ENCODE measurements at regions not wholly inside any gene's neighbourhood (a gene's known extent, or its start where the extent isn't known, plus 50 kb on each side); places are given as distances from the start of the nearest gene placed in this dataset.
"Not testable (repeated sequence)": the region's sequence is repeated elsewhere in the genome, so short reads cannot be mapped to it uniquely, and the experiment has no call there.

DNA sequence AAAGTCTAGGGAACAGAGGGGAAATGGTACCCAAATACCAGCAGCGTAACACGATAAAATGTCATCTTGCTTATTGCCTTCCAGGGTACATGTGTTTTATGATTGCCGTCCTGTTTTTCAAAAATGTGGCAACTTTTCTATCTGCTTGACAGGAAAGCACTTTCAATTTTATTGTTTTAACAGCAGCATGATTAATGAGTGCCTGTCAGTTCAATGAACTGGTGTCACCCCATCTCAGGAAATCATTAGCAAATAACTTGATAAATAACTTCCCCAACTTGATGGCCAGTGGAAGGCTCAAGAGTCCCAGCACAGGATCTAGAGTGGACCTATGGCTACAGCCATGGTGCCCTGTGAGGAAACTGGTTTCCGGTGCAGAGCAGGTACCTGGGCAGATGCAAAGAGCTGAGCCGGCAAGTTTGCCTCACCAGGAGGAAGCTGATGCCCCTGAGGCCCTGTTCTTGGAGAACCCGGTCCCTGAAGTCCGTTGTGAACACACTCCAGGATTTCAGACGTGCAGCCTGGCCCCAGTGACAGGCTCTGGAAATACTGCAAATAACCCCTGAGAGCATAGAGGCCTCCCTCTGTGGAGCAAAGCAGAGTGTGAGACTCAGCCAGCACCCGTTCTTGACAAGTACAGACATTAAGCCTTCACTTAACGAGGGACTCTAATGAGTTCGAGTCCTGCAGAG, 173.5 kb upstream of the SFSWAP start:
- Mint-ChIP-seq H3K27ac (no peak overlapping the region), H3K4me3 (no peak overlapping the region), H3K9me3 (peaks cover 3% of the 10 kb centered on the region), H3K36me3 (no peaks in the 10 kb centered on the region), H3K27me3 (no peaks in the 10 kb centered on the region), H3K4me1 (ENCODE audit: low read depth) (peaks cover 42% of the 10 kb centered on the region)
- intact Hi-C loops (cut with micrococcal nuclease): loop anchor here (2.0 kb wide), 1 partner anchor 69 kb away; no protein-coding TSS in a partner anchor
- ChIA-PET POLR2A (no interaction called here), CTCF (interaction anchor here (1.2 kb wide), 1 partner anchor 27 kb away, joined by 3 read pairs; no protein-coding TSS in a partner anchor)
- no peak for DNase-seq

DNA sequence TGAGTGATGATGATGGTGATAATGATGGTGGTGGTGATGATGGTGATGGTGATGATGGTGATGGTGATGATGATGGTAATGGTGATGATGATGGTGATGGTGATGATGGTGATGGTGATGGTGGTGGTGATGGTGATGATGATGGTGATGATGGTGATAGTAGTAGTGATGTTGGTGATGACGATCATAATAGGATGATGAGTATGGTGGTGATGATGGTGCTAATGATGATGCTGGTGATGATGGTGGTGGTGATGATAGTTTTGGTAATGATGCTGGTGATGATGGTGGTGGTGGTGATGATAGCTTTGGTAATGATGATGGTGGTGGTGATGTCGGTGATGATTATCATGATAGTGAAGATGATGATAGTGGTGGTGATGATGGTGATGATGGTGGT, 171.5 kb upstream of the SFSWAP start:
- H3K27me3 Mint-ChIP-seq: no peaks in the 10 kb centered on the region
- CTCF ChIA-PET: no interaction called here
- H3K9me3 Mint-ChIP-seq: peaks cover 3% of the 10 kb centered on the region
- no peaks in the 10 kb centered on the region for H3K36me3 Mint-ChIP-seq
- POLR2A ChIA-PET: no interaction called here
- intact Hi-C loops (cut with micrococcal nuclease): no loop called here
- peaks cover 39% of the 10 kb centered on the region for H3K4me1 Mint-ChIP-seq (ENCODE audit: low read depth)
- no peak for DNase-seq
- no peak overlapping the region for H3K27ac Mint-ChIP-seq
- H3K4me3 Mint-ChIP-seq: no peak overlapping the region

DNA sequence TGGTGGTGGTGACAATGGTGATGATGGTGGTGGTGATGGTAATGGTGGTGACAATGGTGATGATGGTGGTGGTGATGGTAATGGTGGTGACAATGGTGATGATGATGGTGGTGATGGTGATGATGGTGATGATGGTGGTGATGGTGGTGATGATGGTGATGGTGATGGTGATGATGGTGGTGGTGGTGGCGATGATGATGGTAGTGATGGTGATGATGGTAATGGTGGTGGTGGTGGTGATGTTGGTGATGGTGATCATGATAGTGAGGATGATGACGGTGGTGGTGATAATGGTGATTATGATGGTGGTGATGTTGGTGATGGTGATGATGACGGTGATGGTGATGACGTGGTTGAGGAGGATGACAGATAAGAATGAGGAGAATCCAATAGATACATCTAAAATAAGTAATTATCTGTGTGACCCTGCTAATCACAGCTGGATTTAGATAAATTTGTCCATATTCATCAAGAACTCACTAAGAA, 170.7 kb upstream of the SFSWAP start:
- intact Hi-C loops (cut with micrococcal nuclease): no loop called here
- no peak overlapping the region for H3K27ac Mint-ChIP-seq
- peaks cover 31% of the 10 kb centered on the region for H3K4me1 Mint-ChIP-seq (ENCODE audit: low read depth)
- DNase-seq: no peak
- POLR2A ChIA-PET: no interaction called here
- H3K36me3 Mint-ChIP-seq: no peaks in the 10 kb centered on the region
- peaks cover 3% of the 10 kb centered on the region for H3K9me3 Mint-ChIP-seq
- no peaks in the 10 kb centered on the region for H3K27me3 Mint-ChIP-seq
- no peak overlapping the region for H3K4me3 Mint-ChIP-seq
- CTCF ChIA-PET: no interaction called here

DNA sequence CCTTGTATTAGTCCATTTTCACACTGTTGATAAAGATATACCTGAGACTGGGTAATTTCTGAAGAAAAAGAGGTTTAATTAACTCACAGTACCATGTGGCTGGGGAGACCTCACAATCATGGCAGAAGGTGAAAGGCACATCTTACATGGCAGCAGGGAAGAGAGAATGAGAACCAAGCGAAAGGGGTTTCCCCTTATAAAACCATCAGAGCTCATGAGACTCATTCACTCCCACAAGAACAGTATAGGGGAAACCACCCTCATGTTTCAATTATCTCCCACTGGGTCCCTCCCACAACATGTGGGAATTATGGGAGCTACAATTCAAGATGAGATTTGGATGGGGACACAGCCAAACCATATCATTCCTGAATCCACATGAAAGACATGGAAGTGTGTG, 169.4 kb upstream of the SFSWAP start:
- H3K36me3 Mint-ChIP-seq; intact Hi-C loops (cut with micrococcal nuclease); H3K9me3 Mint-ChIP-seq; CTCF ChIA-PET; H3K27me3 Mint-ChIP-seq; H3K27ac Mint-ChIP-seq; DNase-seq; H3K4me3 Mint-ChIP-seq; POLR2A ChIA-PET: not testable (repeated sequence)
- peaks cover 21% of the 10 kb centered on the region for H3K4me1 Mint-ChIP-seq (ENCODE audit: low read depth)

DNA sequence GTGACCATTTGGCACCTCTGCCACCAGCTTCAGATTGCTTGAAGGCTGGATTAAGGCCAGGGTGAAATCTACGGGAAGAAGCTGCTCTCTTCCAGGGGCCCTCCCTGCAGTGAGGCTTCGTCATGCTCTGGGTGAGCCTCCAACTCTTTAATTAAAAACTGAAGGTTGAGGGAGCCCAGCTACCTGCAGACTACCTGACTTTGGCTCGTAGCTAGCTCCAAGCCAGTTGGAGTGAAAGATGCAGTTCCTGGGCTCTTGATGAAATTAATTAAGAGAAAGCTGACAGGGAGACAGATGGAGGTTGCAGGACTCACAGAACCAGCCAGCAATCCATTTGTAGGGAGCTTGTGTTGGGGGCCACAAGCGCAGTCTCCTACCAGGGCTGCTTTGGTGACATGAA, 168.5 kb upstream of the SFSWAP start:
- ChIA-PET CTCF (interaction anchor here (0.7 kb wide), 1 partner anchor 50 kb away, joined by 3 read pairs; no protein-coding TSS in a partner anchor), POLR2A (no interaction called here)
- H3K27me3 Mint-ChIP-seq: no peaks in the 10 kb centered on the region
- intact Hi-C loops (cut with micrococcal nuclease): no loop called here
- H3K4me3 Mint-ChIP-seq: no peak overlapping the region
- H3K36me3 Mint-ChIP-seq: no peaks in the 10 kb centered on the region
- H3K9me3 Mint-ChIP-seq: peaks cover 3% of the 10 kb centered on the region
- no peak overlapping the region for H3K27ac Mint-ChIP-seq
- no peak for DNase-seq
- peaks cover 12% of the 10 kb centered on the region for H3K4me1 Mint-ChIP-seq (ENCODE audit: low read depth)

DNA sequence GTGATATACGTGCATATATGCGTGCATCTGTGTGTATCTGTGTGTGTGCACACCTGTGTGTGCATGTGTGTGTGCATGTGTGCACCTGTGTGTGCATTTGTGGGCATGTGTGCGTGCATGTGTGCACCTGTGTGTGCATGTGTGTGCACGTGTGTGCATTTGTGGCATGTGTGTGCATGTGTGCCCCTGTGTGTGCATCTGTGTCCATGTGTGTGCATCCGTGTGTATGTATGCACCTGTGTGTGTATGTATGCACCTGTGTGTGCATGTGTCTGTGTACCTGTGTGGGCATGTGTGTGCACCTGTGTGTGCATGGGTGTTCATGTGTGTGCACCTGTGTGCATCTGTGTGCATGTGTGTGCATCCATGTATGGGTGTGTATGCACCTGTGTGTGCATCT, 167.8 kb upstream of the SFSWAP start:
- Mint-ChIP-seq H3K4me1 (ENCODE audit: low read depth) (peaks cover 8% of the 10 kb centered on the region), H3K27ac (no peak overlapping the region), H3K27me3 (no peaks in the 10 kb centered on the region), H3K9me3 (peaks cover 3% of the 10 kb centered on the region), H3K36me3 (no peaks in the 10 kb centered on the region), H3K4me3 (no peak overlapping the region)
- DNase-seq: no peak
- intact Hi-C loops (cut with micrococcal nuclease): no loop called here
- ChIA-PET POLR2A (no interaction called here), CTCF (no interaction called here)

DNA sequence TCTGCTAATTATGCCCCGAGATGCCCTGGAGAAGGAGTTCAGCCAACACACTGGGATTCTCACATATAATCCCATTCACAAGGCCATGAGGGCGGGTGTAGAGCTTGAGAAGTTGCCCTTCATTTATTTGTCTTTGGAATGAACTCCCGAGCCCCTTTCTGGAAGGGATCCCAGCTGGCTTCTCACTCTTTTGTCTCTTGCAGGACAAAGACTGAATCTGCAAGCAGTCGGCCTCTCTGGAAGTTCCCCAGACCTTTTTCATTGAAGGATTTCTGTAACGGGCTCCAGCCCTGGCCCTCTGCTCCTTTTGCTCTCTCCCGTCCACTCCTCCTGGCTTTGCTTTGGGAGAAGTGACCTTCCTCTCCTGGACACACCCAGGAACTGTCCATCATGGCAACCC, 163.3 kb upstream of the SFSWAP start:
- intact Hi-C loops (cut with micrococcal nuclease): no loop called here
- POLR2A ChIA-PET: no interaction called here
- Mint-ChIP-seq H3K4me1 (ENCODE audit: low read depth) (peaks cover 2% of the 10 kb centered on the region), H3K27ac (no peak overlapping the region), H3K4me3 (no peak overlapping the region), H3K27me3 (no peaks in the 10 kb centered on the region), H3K36me3 (no peaks in the 10 kb centered on the region), H3K9me3 (no peaks in the 10 kb centered on the region)
- CTCF ChIA-PET: no interaction called here
- DNase-seq: no peak

DNA sequence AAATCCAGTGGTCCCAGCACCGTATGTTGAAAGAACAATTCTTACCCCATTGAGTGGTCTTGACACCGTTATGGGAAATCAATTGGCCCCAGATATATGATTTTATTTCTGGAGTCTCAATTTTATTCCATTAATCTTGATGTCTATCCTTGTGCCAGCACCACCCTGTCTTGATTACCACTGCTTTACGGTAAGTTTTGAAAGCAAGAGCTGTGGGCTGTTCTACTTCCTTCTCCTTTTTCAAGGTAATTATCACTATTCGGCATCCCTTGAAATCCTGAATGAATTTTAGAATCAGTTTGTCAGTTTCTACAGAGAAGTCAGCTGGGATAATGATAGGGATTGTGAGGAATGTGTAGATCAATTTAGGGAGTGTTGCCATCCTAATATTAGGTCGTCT, 160.8 kb upstream of the SFSWAP start:
- H3K36me3 Mint-ChIP-seq: no peaks in the 10 kb centered on the region
- no peak overlapping the region for H3K27ac Mint-ChIP-seq
- no peak for DNase-seq
- intact Hi-C loops (cut with micrococcal nuclease): no loop called here
- no peaks in the 10 kb centered on the region for H3K9me3 Mint-ChIP-seq
- CTCF ChIA-PET: no interaction called here
- POLR2A ChIA-PET: no interaction called here
- no peaks in the 10 kb centered on the region for H3K27me3 Mint-ChIP-seq
- peaks cover 2% of the 10 kb centered on the region for H3K4me1 Mint-ChIP-seq (ENCODE audit: low read depth)
- H3K4me3 Mint-ChIP-seq: no peak overlapping the region

DNA sequence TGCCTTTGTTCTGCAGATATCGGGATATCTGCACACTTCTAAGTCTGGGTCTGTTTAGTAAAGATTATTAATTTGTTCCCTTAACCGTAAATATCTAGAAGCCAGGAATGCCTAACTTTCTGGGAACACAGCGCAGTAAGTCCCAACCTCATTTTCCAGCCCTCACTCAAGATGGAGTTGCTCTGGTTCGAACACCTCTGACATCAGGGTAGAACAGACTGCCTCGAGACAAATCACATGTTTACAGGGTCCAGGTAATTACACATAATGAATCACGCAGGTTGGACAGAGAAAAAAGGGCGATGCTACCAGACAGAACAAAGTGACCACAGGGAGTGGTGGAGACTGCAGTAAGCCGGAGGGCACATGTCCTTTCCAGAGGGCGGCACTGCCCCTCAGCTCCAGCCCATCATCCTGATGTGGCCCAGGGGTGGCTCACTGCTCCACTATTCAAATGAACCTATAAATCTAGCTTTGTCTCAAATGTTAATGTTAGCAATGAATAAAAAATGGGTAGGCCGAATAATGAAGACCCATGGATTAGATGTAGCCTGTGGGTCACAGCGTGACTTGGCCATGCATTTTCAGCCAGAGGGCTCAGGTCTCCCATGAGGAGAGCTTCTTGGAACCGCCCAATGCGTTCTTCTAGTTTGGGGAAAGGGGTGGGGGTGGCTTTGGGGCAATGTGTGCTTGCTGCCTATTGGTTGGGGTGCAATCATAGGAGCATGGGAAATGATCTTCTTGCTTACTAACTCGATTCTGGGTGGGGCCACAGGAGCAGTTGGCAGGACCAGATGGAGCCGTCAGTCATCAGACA, 159.0 kb upstream of the SFSWAP start:
- H3K4me1 Mint-ChIP-seq (ENCODE audit: low read depth): peaks cover 2% of the 10 kb centered on the region
- H3K27ac Mint-ChIP-seq: no peak overlapping the region

DNA sequence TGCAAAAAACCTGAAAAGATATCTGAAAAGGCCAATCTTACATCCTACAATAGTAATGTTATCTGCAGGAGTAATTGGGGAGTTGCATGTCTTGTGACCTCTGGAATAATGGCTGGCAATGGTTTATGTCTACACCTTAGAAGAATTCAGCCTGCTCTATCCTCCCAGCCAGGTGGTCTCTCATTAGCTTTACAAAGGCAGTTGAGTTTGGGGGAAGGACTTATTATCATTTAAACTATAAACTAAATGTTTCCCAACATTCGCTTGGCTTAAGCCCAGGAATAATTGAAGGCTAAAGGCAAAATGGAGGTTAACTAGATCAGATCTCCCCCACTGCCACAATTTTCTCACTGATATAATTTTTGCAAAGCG, 158.4 kb upstream of the SFSWAP start:
- Mint-ChIP-seq H3K4me1 (ENCODE audit: low read depth) (peaks cover 2% of the 10 kb centered on the region), H3K27ac (no peak overlapping the region), H3K9me3 (no peaks in the 10 kb centered on the region), H3K27me3 (peaks cover 3% of the 10 kb centered on the region), H3K4me3 (no peak overlapping the region), H3K36me3 (no peaks in the 10 kb centered on the region)
- ChIA-PET POLR2A (no interaction called here), CTCF (no interaction called here)
- DNase-seq: no peak
- intact Hi-C loops (cut with micrococcal nuclease): no loop called here

More for the DNA sequence above, 159.0 kb upstream of the SFSWAP start:
- Mint-ChIP-seq H3K4me3 (no peak overlapping the region), H3K36me3 (no peaks in the 10 kb centered on the region), H3K9me3 (no peaks in the 10 kb centered on the region), H3K27me3 (no peaks in the 10 kb centered on the region)
- ChIA-PET CTCF (no interaction called here), POLR2A (no interaction called here)
- DNase-seq: no peak
- intact Hi-C loops (cut with micrococcal nuclease): no loop called here

DNA sequence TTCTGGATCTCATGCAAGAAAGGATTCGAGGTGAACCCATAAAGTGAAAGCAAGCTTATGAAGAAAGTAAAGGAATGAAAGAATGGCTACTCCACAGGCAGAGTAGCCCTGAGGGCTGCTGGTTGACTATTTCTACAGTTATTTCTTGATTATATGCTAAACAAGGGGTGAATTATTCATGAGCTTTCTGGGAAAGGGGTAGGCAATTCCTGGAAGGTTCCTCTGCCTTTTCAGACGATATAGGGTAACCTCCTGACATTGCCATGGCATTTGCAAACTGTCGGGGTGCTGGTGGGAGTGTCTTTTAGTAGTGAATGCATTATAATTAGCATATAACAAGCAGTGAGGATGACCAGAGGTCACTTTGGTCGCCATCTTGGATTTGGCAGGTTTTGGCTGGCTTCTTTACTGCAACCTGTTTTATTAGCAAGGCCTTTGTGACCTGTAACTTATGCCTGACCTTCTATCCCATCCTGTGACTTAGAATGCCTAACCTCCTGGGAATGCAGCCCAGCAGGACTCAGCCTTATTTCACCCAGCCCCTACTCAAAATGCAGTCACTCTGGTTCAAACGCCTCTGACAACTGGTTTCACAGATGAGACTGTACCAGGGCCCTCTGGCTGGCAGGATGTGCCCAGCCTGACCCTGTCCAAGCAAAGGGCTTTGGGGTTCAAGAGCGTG, 157.7 kb upstream of the SFSWAP start:
- CTCF ChIA-PET: no interaction called here
- no peaks in the 10 kb centered on the region for H3K9me3 Mint-ChIP-seq
- intact Hi-C loops (cut with micrococcal nuclease): no loop called here
- H3K27ac Mint-ChIP-seq: no peak overlapping the region
- H3K27me3 Mint-ChIP-seq: peaks cover 3% of the 10 kb centered on the region
- no peak for DNase-seq
- no peaks in the 10 kb centered on the region for H3K36me3 Mint-ChIP-seq
- no peak overlapping the region for H3K4me3 Mint-ChIP-seq
- peaks cover 2% of the 10 kb centered on the region for H3K4me1 Mint-ChIP-seq (ENCODE audit: low read depth)
- POLR2A ChIA-PET: no interaction called here

DNA sequence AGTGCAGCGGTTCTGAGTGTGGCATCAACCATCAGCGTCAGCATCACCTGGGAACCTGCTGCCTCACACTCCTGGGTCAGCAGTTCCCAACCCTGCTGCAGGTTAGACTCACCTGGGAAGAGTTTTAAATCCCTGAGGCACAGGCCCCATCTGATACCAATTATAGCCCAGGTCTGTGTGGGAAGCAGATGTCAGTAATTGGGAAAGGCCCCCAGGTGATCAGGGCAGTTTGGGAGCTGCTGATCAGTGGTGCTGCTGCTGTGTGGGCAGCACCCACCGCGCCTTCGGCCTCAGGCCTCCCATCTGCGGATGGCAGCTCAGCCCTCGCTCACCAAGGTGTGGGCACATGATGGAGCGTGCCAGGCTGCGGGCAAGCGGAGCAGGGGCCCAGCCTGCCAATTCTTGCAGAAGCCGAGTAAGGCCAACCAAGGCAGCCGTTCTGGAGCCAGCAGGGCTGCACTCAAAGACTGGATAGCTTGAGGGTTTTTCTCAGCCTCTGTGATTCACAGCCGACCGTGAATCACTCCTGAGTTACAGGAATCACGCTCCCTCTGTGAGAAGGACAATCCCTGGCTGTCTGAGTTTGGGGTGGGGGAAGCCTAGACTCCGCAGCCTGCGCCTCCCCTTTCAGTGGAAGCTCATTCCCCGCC, 155.6 kb upstream of the SFSWAP start:
- CTCF ChIA-PET: no interaction called here
- Mint-ChIP-seq H3K9me3 (no peaks in the 10 kb centered on the region), H3K27me3 (peaks cover 3% of the 10 kb centered on the region), H3K36me3 (no peaks in the 10 kb centered on the region), H3K4me1 (ENCODE audit: low read depth) (no peaks in the 10 kb centered on the region), H3K4me3 (no peak overlapping the region), H3K27ac (no peak overlapping the region)
- no peak for DNase-seq
- intact Hi-C loops (cut with micrococcal nuclease): no loop called here
- POLR2A ChIA-PET: no interaction called here
